Stomach (tissue), 8 donors: ENCODE measurements at regions not wholly inside any gene's neighbourhood (a gene's known extent, or its start where the extent isn't known, plus 50 kb on each side); places are given as distances from the start of the nearest gene placed in this dataset.
A peak's percentile ranks its signal among the peaks of the same experiment; 100 is the strongest.

Experiments
- DNase-seq, 2 donors: peaks; one replicate each; pipeline versions ENCODE4 v3.0.0 to v3.0.0-alpha.2; 2013 to 2019
- H3K27ac ChIP-seq, 5 donors: fragments of 200-600 bp in 4 of 5; sonication (generic) in 4 of 5; one replicate each; pipeline ENCODE4 v1.5.1; 2013 to 2019; ENCODE audit warnings: mild to moderate bottlenecking in 1 of 5, moderate library complexity in 1 of 5
- H3K27me3 ChIP-seq, 3 donors: fragments of 200-600 bp; sonication (generic); one replicate each; pipeline ENCODE4 v1.5.1; 2017 to 2019; ENCODE audit warnings: mixed run types in 1 of 3
- H3K36me3 ChIP-seq, 4 donors: fragments of 200-600 bp; sonication (generic); 1 replicate in 3 of 4; 2 replicates in 1 of 4; pipeline ENCODE4 v1.5.1; 2016 to 2019
- H3K4me1 ChIP-seq, 4 donors: fragments of 200-600 bp; sonication (generic); one replicate each; pipeline ENCODE4 v1.5.1; 2016 to 2019
- H3K4me3 ChIP-seq, 4 donors: fragments of 200-600 bp; sonication (generic) in 3 of 4; one replicate each; pipeline ENCODE4 v1.5.1; 2016 to 2019; ENCODE audit warnings: mild to moderate bottlenecking in 1 of 4
- H3K9me3 ChIP-seq, 4 donors: fragments of 200-600 bp; sonication (generic); one replicate each; pipeline ENCODE4 v1.5.1; 2016 to 2019
- EP300 ChIP-seq: sonication (generic); formaldehyde crosslinking; IDR thresholded peaks from one replicate; pipeline ENCODE4 v1.6.1; 2017; ENCODE audit warnings: antibody characterized with exemption
- POLR2A ChIP-seq, 4 donors: fragments of 450-650 bp; IDR thresholded peaks; one replicate each; pipeline ENCODE4 v1.6.1; 2016; ENCODE audit warnings: antibody characterized with exemption in 4 of 4, control low read depth in 2 of 4, mild to moderate bottlenecking in 1 of 4, moderate library complexity in 1 of 4
- POLR2AphosphoS5 ChIP-seq, 3 donors: sonication (generic); formaldehyde crosslinking; IDR thresholded peaks; one replicate each; pipeline ENCODE4 v1.6.1; 2016; ENCODE audit warnings: antibody characterized with exemption in 3 of 3
- WGBS, 5 donors: extraction: QIAGEN DNeasy Blood & Tissue Kit in 3 of 5; methylation state at CpG; one replicate each; pipeline versions ENCODE4 v1.1.5 to v1.1.7; 2013 to 2018; 5-methylcytosine and 5-hydroxymethylcytosine counted together
- intact Hi-C: fragments of 100-400 bp; cut with DNase I; formaldehyde crosslinking; loops from one replicate; pipeline ENCODE4 v1.15.1; 2023; ENCODE audit warnings: low total_unique reads
- TF ChIP-seq, protein P1 (sequence below), 7 experiments: fragments of 450-650 bp in 4 of 7; fragments of 200-600 bp in 3 of 7; sonication (generic) in 3 of 7; IDR thresholded peaks; one replicate each; pipeline ENCODE4 v1.5.1; 2016 to 2019; ENCODE audit warnings: antibody characterized with exemption in 7 of 7, control low read depth in 2 of 7, mild to moderate bottlenecking in 1 of 7
- donor health status: healthy with polysubstance abuse.
- donor health status: Bipolar disorder and iron deficiency.
- donor health status: healthy.

DNA sequence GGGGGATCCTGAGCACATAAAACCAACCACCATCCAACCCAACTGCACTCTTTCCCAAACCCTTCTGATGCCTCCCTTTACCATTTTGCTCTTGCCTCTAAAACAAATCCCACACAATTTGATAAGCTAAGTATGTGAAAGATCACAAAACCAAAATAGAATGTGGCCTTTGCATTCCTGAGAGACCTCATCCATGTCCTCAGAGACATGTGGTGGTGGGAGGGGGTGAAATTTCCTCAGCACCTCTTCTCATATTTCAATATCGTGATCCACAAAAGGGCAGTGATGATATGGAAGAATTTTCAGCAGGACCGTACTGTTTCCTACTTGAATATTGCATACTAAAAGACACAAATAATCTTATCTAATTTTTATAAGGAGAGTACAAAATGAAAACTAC is 423.3 kb downstream of the TLE1 start:
- Histone ChIP-seq H3K36me3 (no peaks in the 10 kb centered on the region), H3K27ac (no peak overlapping the region), H3K4me1 (no peaks in the 10 kb centered on the region), H3K27me3 (no peaks in the 10 kb centered on the region), H3K9me3 (peaks cover 0 to 7% (median 3%) of the 10 kb centered on the region in 4 donors), H3K4me3 (no peak overlapping the region)
- 85 to 94% (median 94%) methylated on average over 2 of the region's 2 CpGs for WGBS, 5 donors
- no peak for DNase-seq
- intact Hi-C loops = no loop called here
- TF ChIP-seq EP300 (no peak), POLR2A (IDR thresholded peaks at IDR 0.05) (no peak), POLR2AphosphoS5 (IDR thresholded peaks at IDR 0.05) (no peak)
- TF ChIP-seq, protein P1, sequence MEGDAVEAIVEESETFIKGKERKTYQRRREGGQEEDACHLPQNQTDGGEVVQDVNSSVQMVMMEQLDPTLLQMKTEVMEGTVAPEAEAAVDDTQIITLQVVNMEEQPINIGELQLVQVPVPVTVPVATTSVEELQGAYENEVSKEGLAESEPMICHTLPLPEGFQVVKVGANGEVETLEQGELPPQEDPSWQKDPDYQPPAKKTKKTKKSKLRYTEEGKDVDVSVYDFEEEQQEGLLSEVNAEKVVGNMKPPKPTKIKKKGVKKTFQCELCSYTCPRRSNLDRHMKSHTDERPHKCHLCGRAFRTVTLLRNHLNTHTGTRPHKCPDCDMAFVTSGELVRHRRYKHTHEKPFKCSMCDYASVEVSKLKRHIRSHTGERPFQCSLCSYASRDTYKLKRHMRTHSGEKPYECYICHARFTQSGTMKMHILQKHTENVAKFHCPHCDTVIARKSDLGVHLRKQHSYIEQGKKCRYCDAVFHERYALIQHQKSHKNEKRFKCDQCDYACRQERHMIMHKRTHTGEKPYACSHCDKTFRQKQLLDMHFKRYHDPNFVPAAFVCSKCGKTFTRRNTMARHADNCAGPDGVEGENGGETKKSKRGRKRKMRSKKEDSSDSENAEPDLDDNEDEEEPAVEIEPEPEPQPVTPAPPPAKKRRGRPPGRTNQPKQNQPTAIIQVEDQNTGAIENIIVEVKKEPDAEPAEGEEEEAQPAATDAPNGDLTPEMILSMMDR (IDR thresholded peaks at IDR 0.05) = no peak

DNA sequence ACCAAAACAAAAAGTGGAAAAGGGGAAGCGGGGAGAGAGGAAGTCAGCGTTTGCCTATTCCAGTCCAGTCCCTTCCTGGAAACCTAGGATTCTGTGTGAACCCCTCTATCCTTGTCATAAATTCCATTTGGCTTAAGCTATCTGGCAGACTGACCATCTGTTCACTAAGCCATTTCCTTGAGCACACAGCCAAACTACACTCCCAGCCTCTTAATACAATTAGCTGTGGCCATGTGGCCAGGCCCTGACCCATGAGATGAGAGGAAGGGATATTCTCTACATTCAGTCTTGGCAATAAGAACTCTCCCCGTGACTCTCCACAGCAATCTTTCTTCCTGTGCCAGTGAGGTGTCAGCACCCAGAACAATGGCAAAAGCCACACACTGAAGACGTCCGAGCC is 424.8 kb downstream of the TLE1 start:
- Histone ChIP-seq H3K36me3 (no peaks in the 10 kb centered on the region), H3K27ac (no peak overlapping the region), H3K27me3 (no peaks in the 10 kb centered on the region), H3K4me3 (no peak overlapping the region), H3K4me1 (no peaks in the 10 kb centered on the region), H3K9me3 (peaks cover 0 to 8% (median 3%) of the 10 kb centered on the region in 4 donors)
- WGBS, 5 donors = 63 to 77% (median 71%) methylated on average over 5 of the region's 5 CpGs
- intact Hi-C loops = no loop called here
- peak in 1 of 2 donors; percentile 66 for DNase-seq
- TF ChIP-seq POLR2A (IDR thresholded peaks at IDR 0.05) = no peak
- TF ChIP-seq, protein P1 (IDR thresholded peaks at IDR 0.05) = no peak
- TF ChIP-seq EP300 = no peak
- TF ChIP-seq POLR2AphosphoS5 (IDR thresholded peaks at IDR 0.05) = no peak

DNA sequence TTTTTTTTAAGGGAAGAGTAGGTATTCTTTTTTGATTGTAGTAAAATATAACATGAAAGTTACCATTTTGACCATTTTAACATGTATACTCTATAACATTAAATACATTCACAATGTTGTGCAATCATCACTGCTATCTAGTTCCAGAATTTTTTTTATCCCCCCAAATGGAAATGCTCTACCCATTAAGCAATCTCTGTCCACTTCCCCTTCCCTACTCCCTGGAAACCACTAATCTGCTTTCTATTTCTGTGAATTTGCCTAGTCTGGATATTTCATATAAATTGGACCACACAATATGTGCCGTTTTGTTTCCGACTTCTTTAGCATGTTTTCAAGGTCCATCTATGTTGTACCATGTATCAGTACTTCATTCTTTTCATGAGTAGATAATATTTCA is 429.5 kb downstream of the TLE1 start:
- intact Hi-C loops = no loop called here
- TF ChIP-seq, protein P1 (IDR thresholded peaks at IDR 0.05) = no peak
- TF ChIP-seq EP300 = no peak
- no peak for TF ChIP-seq POLR2AphosphoS5 (IDR thresholded peaks at IDR 0.05)
- H3K27me3 ChIP-seq = no peaks in the 10 kb centered on the region
- no peak overlapping the region for H3K4me3 ChIP-seq
- no peak for DNase-seq
- H3K36me3 ChIP-seq = no peaks in the 10 kb centered on the region
- peaks cover 0 to 8% (median 3%) of the 10 kb centered on the region in 4 donors for H3K9me3 ChIP-seq
- no peaks in the 10 kb centered on the region for H3K4me1 ChIP-seq
- no peak overlapping the region for H3K27ac ChIP-seq
- 74 to 94% (median 89%) methylated on average over 2 of the region's 2 CpGs for WGBS, 5 donors

DNA sequence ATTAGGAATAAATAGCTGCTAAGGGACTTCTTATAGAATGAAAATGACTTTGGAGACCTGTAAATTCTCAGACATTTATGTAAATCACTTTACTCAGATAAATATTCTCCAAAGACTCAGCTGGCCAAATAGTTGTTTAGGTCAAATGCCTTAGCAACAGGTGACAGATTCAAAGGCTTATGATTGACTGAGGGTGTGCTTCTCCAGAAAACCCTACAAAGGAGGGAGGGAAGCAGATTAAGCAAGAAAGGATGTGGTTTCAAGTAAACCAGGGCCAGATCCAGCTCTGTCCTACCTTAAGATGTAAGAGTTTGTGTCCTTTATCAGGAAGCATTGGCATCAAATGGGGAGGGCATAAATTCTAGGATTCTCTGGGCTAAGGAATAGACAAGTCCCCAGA is 433.0 kb downstream of the TLE1 start:
- Histone ChIP-seq H3K27me3 (no peaks in the 10 kb centered on the region), H3K4me1 (no peaks in the 10 kb centered on the region), H3K36me3 (no peaks in the 10 kb centered on the region), H3K9me3 (peaks cover 0 to 3% (median 2%) of the 10 kb centered on the region in 4 donors), H3K27ac (no peak overlapping the region), H3K4me3 (no peak overlapping the region)
- no peak for DNase-seq
- TF ChIP-seq POLR2A (IDR thresholded peaks at IDR 0.05) (no peak), EP300 (no peak), POLR2AphosphoS5 (IDR thresholded peaks at IDR 0.05) (no peak)
- TF ChIP-seq, protein P1 (IDR thresholded peaks at IDR 0.05) = no peak
- intact Hi-C loops = no loop called here
